Osteocyte (in vitro differentiated cells): ENCODE measurements at regions not wholly inside any gene's neighbourhood (a gene's known extent, or its start where the extent isn't known, plus 50 kb on each side); places are given as distances from the start of the nearest gene placed in this dataset.
A peak's percentile ranks its signal among the peaks of the same experiment; 100 is the strongest.
"Not testable (repeated sequence)": the region's sequence is repeated elsewhere in the genome, so short reads cannot be mapped to it uniquely, and the experiment has no call there.

ENCODE experiments used
- DNase-seq: peaks from one replicate; pipeline ENCODE4 v3.0.0; 2021; ENCODE audit warnings: mixed read lengths; ENCODE audit not compliant: unreplicated experiment; ENCODE audit errors: extremely low spot score
- H3K27ac Mint-ChIP-seq: one replicate; pipeline ENCODE4 v1.8.0; 2021; ENCODE audit warnings: mild to moderate bottlenecking, mixed read lengths; ENCODE audit not compliant: unreplicated experiment
- H3K27me3 Mint-ChIP-seq: one replicate; pipeline ENCODE4 v1.8.0; 2021; ENCODE audit warnings: mixed read lengths; ENCODE audit not compliant: unreplicated experiment
- H3K36me3 Mint-ChIP-seq: one replicate; pipeline ENCODE4 v1.8.0; 2021; ENCODE audit warnings: mixed read lengths; ENCODE audit not compliant: unreplicated experiment
- H3K4me1 Mint-ChIP-seq: one replicate; pipeline ENCODE4 v1.8.0; 2021; ENCODE audit warnings: mixed read lengths; ENCODE audit not compliant: unreplicated experiment
- H3K4me3 Mint-ChIP-seq: one replicate; pipeline ENCODE4 v1.8.0; 2021; ENCODE audit warnings: mild to moderate bottlenecking, moderate library complexity, mixed read lengths; ENCODE audit not compliant: unreplicated experiment
- H3K9me3 Mint-ChIP-seq: one replicate; pipeline ENCODE4 v1.8.0; 2021; ENCODE audit warnings: mixed read lengths; ENCODE audit not compliant: unreplicated experiment
- TF ChIP-seq, protein P1 (sequence below): fragments of 200-600 bp; sonication (generic); IDR thresholded peaks from 2 replicates; pipeline ENCODE4 v1.5.0; 2021; ENCODE audit warnings: antibody characterized with exemption, mild to moderate bottlenecking, moderate library complexity

DNA sequence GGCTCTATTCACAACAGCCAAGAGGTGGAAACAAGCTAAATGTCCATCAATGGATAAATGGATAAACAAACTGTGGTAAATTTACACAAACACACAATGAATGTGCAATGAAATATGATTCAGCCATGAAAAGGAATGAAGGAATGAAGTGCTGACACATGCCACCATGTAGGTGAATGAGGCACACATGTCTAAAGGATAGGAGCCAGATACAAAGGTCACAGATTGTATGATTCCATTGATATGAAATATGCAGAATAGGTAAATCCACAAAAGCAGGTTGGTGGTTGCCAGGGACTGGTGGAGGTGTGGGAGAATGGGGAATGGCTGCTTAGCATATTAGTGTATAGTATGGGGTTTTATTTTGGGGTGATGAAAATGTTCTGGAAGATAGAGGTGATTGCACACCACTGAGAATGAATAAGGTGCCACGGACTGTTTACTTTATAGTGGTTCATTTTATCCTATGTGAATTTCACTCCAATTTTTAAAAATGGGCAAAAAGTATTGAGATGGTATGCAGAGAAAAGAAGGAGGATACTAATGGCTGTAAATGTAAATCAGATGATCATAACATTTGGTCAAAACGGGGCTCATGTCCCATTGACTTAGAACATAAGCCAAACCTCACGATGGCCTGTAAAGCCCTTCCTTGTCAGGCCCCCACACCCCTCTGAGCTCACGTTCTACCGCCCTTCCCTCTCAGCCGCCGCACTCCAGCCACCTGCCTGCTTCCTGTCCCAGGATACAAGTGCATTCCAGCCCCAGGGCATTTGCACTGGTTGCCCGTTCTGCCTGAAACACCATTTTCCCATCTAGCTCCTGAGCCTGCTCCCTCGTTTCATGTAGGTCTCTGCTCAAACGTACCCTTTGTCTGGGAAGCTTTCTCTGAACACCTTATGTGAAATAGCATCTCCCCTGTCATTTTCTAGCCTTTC, 165.5 kb downstream of the DDX1 start:
- no peak for DNase-seq
- no peaks in the 10 kb centered on the region for H3K9me3 Mint-ChIP-seq

DNA sequence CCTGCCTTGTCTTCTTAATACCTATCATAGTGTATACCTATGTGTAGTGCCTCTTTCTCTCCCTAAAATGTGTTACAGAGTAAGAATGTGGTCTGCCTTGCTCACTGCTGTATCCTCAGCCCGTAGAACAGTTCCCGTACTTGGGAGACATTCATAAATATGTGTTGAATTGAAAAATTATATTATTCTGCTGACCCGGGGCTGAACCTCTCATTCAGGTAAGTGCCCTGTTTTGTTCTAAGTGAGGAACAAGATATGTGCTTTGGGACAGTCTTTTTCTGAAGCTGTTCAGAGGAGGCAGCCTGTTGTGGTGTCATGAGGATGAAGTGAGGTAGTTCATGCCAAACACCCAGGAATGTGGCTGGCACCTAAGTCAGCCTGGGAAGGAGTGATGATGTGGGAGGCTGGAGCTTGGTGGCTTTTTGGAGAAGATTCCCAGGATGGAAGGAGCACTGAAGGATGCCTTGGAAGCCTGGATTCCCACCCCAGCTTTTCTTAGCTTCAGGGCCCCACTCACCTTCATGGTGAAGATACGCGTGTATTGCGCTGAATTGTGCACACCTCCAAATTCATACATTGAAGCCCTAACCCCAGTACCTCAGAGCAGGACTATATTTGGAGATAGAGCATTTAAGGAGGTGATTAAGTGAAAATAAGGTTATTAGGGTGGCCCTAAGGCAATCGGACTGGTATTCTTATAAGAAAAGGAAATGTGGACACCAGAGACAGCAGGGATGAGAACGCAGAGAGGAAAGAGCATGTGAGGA, 166.3 kb downstream of the DDX1 start:
- no peak for DNase-seq
- H3K27ac Mint-ChIP-seq: no peak overlapping the region
- H3K4me1 Mint-ChIP-seq: no peaks in the 10 kb centered on the region
- TF ChIP-seq, protein P1, sequence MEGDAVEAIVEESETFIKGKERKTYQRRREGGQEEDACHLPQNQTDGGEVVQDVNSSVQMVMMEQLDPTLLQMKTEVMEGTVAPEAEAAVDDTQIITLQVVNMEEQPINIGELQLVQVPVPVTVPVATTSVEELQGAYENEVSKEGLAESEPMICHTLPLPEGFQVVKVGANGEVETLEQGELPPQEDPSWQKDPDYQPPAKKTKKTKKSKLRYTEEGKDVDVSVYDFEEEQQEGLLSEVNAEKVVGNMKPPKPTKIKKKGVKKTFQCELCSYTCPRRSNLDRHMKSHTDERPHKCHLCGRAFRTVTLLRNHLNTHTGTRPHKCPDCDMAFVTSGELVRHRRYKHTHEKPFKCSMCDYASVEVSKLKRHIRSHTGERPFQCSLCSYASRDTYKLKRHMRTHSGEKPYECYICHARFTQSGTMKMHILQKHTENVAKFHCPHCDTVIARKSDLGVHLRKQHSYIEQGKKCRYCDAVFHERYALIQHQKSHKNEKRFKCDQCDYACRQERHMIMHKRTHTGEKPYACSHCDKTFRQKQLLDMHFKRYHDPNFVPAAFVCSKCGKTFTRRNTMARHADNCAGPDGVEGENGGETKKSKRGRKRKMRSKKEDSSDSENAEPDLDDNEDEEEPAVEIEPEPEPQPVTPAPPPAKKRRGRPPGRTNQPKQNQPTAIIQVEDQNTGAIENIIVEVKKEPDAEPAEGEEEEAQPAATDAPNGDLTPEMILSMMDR: no peak
- peaks cover 15% of the 10 kb centered on the region for H3K27me3 Mint-ChIP-seq
- H3K36me3 Mint-ChIP-seq: no peaks in the 10 kb centered on the region
- H3K9me3 Mint-ChIP-seq: no peaks in the 10 kb centered on the region
- H3K4me3 Mint-ChIP-seq: no peak overlapping the region

More for the DNA sequence above, 165.5 kb downstream of the DDX1 start:
- H3K27me3 Mint-ChIP-seq: peaks cover 15% of the 10 kb centered on the region
- H3K4me3 Mint-ChIP-seq: no peak overlapping the region
- no peak overlapping the region for H3K27ac Mint-ChIP-seq
- H3K36me3 Mint-ChIP-seq: no peaks in the 10 kb centered on the region
- no peaks in the 10 kb centered on the region for H3K4me1 Mint-ChIP-seq
- TF ChIP-seq, protein P1: no peak

DNA sequence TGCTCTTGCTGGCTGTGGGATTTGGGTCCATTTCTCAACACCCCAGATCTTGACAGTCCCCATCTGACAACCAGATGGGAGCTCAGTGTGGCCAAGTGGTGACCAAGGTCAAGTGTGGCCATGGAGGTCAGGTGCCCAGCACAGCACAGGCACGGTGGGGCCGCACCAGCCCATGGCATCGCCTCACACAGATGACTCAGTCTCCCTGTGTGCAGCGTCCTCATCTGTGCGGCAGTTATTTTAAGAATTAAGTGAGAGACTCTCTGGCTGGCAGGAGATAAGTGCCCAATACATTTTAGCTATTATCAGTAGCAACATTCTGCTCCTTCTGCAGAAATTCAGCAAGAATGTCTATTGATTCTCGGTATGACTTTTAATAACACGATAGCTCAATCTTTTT, 167.2 kb downstream of the DDX1 start:
- DNase-seq: peak; percentile 36
- H3K9me3 Mint-ChIP-seq: no peaks in the 10 kb centered on the region
- no peaks in the 10 kb centered on the region for H3K4me1 Mint-ChIP-seq
- no peak overlapping the region for H3K4me3 Mint-ChIP-seq
- no peaks in the 10 kb centered on the region for H3K36me3 Mint-ChIP-seq
- TF ChIP-seq, protein P1: no peak
- H3K27ac Mint-ChIP-seq: no peak overlapping the region
- peaks cover 15% of the 10 kb centered on the region for H3K27me3 Mint-ChIP-seq

DNA sequence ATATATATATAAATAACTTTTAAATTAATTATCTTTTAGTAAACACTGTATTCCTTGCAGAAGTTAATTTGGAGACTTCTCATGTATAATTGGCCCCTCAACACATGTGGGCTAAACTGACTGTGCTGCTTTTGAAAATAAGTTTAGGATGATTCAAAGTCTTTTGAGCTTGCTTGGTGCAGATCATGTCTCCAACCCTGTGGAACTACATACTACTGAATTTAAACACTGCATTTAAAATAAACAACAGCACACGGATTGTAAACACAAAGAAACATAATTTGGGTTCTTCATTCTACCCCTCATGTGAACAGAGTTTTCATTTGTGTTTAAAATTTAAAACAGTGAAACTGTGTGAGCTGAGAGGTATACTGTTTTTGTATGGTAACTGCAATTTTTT, 167.7 kb downstream of the DDX1 start:
- Mint-ChIP-seq H3K27me3 (peaks cover 17% of the 10 kb centered on the region), H3K4me3 (no peak overlapping the region), H3K4me1 (no peaks in the 10 kb centered on the region), H3K27ac (no peak overlapping the region), H3K36me3 (no peaks in the 10 kb centered on the region), H3K9me3 (no peaks in the 10 kb centered on the region)
- TF ChIP-seq, protein P1: no peak
- no peak for DNase-seq

DNA sequence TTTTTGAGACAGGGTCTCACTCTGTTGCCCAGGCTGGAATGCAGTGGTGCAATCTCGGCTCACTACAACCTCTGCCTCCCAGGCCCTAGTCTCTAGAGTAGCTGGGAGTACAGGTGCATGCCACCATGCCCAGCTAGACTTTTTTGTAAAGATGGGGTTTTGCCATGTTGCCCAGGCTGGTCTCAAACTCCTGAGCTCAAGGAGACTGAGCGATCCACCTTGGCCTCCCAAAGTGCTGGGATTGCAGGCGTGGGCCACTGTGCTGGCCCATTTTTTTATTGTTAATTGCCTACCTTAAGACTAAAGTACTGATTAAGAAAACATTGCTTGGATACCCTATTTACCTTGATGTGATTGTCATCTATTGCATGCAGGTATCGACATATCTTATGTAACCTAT, 168.1 kb downstream of the DDX1 start:
- DNase-seq: peak; percentile 15
- not testable (repeated sequence) for H3K36me3 Mint-ChIP-seq, H3K4me3 Mint-ChIP-seq, H3K4me1 Mint-ChIP-seq, H3K9me3 Mint-ChIP-seq, H3K27ac Mint-ChIP-seq
- peaks cover 17% of the 10 kb centered on the region for H3K27me3 Mint-ChIP-seq
